GM12878 (cell line): ENCODE measurements at regions not wholly inside any gene's neighbourhood (a gene's known extent, or its start where the extent isn't known, plus 50 kb on each side); places are given as distances from the start of the nearest gene placed in this dataset.

Experiments
- ATAC-seq: fragments of 200-7000 bp; cut with Tn5 transposase; 3 replicates; pipeline ENCODE4 v1.9.1; 2020; ENCODE audit warnings: mild to moderate bottlenecking, moderate library complexity
- BruUV-seq: library from RNA; stranded (reverse); fragments of 400-500 nt; replicated peaks from 2 replicates; lab custom pipeline; 2021; lab: Mats Ljungman, UMichigan
- CTCF ChIA-PET: fragments of 300-600 bp; sonication (Branson Sonifier 250); formaldehyde crosslinking; extraction: SDS; loops from one replicate; lab custom pipeline; 2021; ENCODE audit warnings: inconsistent platforms; lab: Yijun Ruan, JAX
- POLR2A ChIA-PET: fragments of 350-600 bp; formaldehyde crosslinking; extraction: SDS; loops from one replicate; lab custom pipeline; 2021; ENCODE audit warnings: inconsistent platforms; lab: Charles Lee
- RAD21 ChIA-PET: fragments of 300-600 bp; sonication (Branson Sonifier 250); formaldehyde crosslinking; loops from one replicate; lab custom pipeline; 2023; ENCODE audit warnings: antibody characterized with exemption; ENCODE audit not compliant: unreplicated experiment; lab: Charles Lee
- SMC1A ChIA-PET: fragments of 300-600 bp; sonication (Branson Sonifier 250); formaldehyde crosslinking; loops from one replicate; lab custom pipeline; 2023; ENCODE audit not compliant: unreplicated experiment, uncharacterized antibody; lab: Charles Lee
- DNase-seq: peaks from one replicate; pipeline ENCODE4 v3.0.0-alpha.2; 2011; ENCODE audit warnings: low read depth, low spot score
- FAIRE-seq: peaks from 3 replicates; lab custom pipeline; 2011; peaks lifted over from hg19 to GRCh38; lab: Jason Lieb, UNC
- H2AFZ ChIP-seq: 2 replicates; pipeline ENCODE4 v1.6.0; 2011; ENCODE audit warnings: low read depth, low read length, control low read depth; ENCODE audit not compliant: control insufficient read depth
- H3K27ac ChIP-seq: 2 replicates; pipeline ENCODE4 v1.5.1; 2011; ENCODE audit warnings: control low read depth; ENCODE audit not compliant: control insufficient read depth, insufficient read depth
- H3K27me3 ChIP-seq, 2 experiments: replicated peaks in 1 of 2; 2 replicates each; pipeline versions ENCODE4 v1.6.0 to v1.6.1; 2011; ENCODE audit warnings: low read length in 1 of 2; ENCODE audit not compliant: control insufficient read depth in 2 of 2, insufficient read depth in 2 of 2
- H3K36me3 ChIP-seq, 2 experiments: 2 replicates each; pipeline ENCODE4 v1.5.1; 2011; ENCODE audit warnings: low read length in 1 of 2; ENCODE audit not compliant: control insufficient read depth in 2 of 2, insufficient read depth in 2 of 2
- H3K4me1 ChIP-seq: 2 replicates; pipeline ENCODE4 v1.6.1; 2011; ENCODE audit warnings: mild to moderate bottlenecking, low read length, moderate library complexity, mixed read lengths; ENCODE audit not compliant: control insufficient read depth, insufficient read depth
- H3K4me2 ChIP-seq: 2 replicates; pipeline ENCODE4 v1.6.0; 2011; ENCODE audit warnings: control low read depth; ENCODE audit not compliant: control insufficient read depth, insufficient read depth
- H3K4me3 ChIP-seq: fragments of 200-600 bp; sonication (generic); 2 replicates; pipeline ENCODE4 v1.5.1; 2016
- H3K79me2 ChIP-seq: 2 replicates; pipeline ENCODE4 v1.6.0; 2011; ENCODE audit warnings: low read length; ENCODE audit not compliant: control insufficient read depth, insufficient read depth
- H3K9ac ChIP-seq: 2 replicates; pipeline ENCODE4 v1.8.0; 2011; ENCODE audit warnings: low read length, control low read depth, mixed read lengths; ENCODE audit not compliant: control insufficient read depth, insufficient read depth
- H3K9me3 ChIP-seq: replicated peaks from 3 replicates; pipeline ENCODE4 v1.5.1; 2011; ENCODE audit warnings: mild to moderate bottlenecking, low read length; ENCODE audit not compliant: control insufficient read depth, insufficient read depth
- H4K20me1 ChIP-seq: 2 replicates; pipeline ENCODE4 v1.6.0; 2011; ENCODE audit not compliant: control insufficient read depth, insufficient read depth
- BCL11A ChIP-seq: IDR thresholded peaks from 2 replicates; pipeline ENCODE4 v1.6.1; 2011; ENCODE audit warnings: low read depth, low read length
- CREB1 ChIP-seq: IDR thresholded peaks from 2 replicates; pipeline ENCODE4 v1.6.1; 2012; ENCODE audit warnings: low read depth, mild to moderate bottlenecking, inconsistent platforms
- E2F4 ChIP-seq: IDR thresholded peaks from 2 replicates; pipeline ENCODE4 v1.6.1; 2012; ENCODE audit warnings: low read depth, low read length, improper control_type of control experiment
- ETV6 ChIP-seq, 2 experiments: fragments of 450-650 bp in 1 of 2; IDR thresholded peaks in 1 of 2; conservative IDR thresholded peaks in 1 of 2; 2 replicates each; pipeline ENCODE4 v1.6.1; 2014; ENCODE audit warnings: antibody characterized with exemption in 1 of 2, borderline replicate concordance in 1 of 2, low read depth in 1 of 2, mild to moderate bottlenecking in 1 of 2, moderate library complexity in 1 of 2
- EZH2 ChIP-seq: IDR thresholded peaks from 2 replicates; pipeline ENCODE4 v1.6.1; 2012; ENCODE audit warnings: low read depth, mild to moderate bottlenecking, control low read depth, inconsistent platforms, low read length, borderline replicate concordance; ENCODE audit not compliant: control insufficient read depth
- MAX ChIP-seq: IDR thresholded peaks from 2 replicates; pipeline ENCODE4 v1.6.1; 2012; ENCODE audit warnings: low read depth, low read length, improper control_type of control experiment
- NR2C1 ChIP-seq: fragments of 450-650 bp; IDR thresholded peaks from 2 replicates; pipeline ENCODE4 v1.6.1; 2017; ENCODE audit warnings: antibody characterized with exemption, mild to moderate bottlenecking, moderate library complexity
- SIN3A ChIP-seq: IDR thresholded peaks from 2 replicates; pipeline ENCODE4 v1.6.1; 2012; ENCODE audit warnings: low read depth, low read length, improper control_type of control experiment
- SP1 ChIP-seq: IDR thresholded peaks from one replicate; pipeline ENCODE4 v1.6.1; 2011; ENCODE audit warnings: low read depth, low read length
- in situ Hi-C: fragments of 300-500 bp; cut with MboI; formaldehyde crosslinking; loops from 9 replicates; pipeline ENCODE4 v1.14.3; 2018; ENCODE audit warnings: mixed read lengths
- intact Hi-C: fragments of 100-400 bp; cut with micrococcal nuclease; formaldehyde crosslinking; loops from one replicate; pipeline ENCODE4 v1.14.2; 2022; ENCODE audit not compliant: unreplicated experiment

- POLR2A ChIA-PET: no interaction called here
- no peak for TF ChIP-seq ETV6 (conservative IDR thresholded peaks at IDR 0.05 in 1 of 2, IDR thresholded peaks at IDR 0.05 in 1 of 2; ENCODE audit: borderline replicate concordance in 1 of 2, low read depth in 1 of 2)
- TF ChIP-seq NR2C1: no peak
- no peak for TF ChIP-seq CREB1
- no peak for TF ChIP-seq SP1
- TF ChIP-seq MAX: no peak
- no peak for TF ChIP-seq EZH2
- no peak for TF ChIP-seq BCL11A
- TF ChIP-seq SIN3A: no peak
- TF ChIP-seq E2F4: no peak
- intact Hi-C loops: no loop called here
Observed at GRCh38 chr9:75395336-75395735, 307.0 kb downstream of the OSTF1 start.

More at GRCh38 chr9:75395336-75395735, 307.0 kb downstream of the OSTF1 start:
- Histone ChIP-seq H3K36me3 (no peaks in the 10 kb centered on the region), H3K27ac (no peak overlapping the region), H4K20me1 (no peaks in the 10 kb centered on the region), H3K4me3 (no peak overlapping the region), H3K9me3 (no peaks in the 10 kb centered on the region), H3K4me2 (no peak overlapping the region), H2AFZ (no peak overlapping the region), H3K79me2 (no peaks in the 10 kb centered on the region), H3K9ac (no peak overlapping the region), H3K4me1 (no peaks in the 10 kb centered on the region), H3K27me3 (no peaks in the 10 kb centered on the region)
- ChIA-PET CTCF (no interaction called here), SMC1A (no interaction called here), RAD21 (no interaction called here)
- DNase-seq (no peak), FAIRE-seq (no peak), ATAC-seq (no peak)
- no TSS peak for BruUV-seq
- in situ Hi-C loops: no loop called here
